ENCODE measurements at regions not wholly inside any gene's neighbourhood (a gene's known extent, or its start where the extent isn't known, plus 50 kb on each side); places are given as distances from the start of the nearest gene placed in this dataset.

DNA sequence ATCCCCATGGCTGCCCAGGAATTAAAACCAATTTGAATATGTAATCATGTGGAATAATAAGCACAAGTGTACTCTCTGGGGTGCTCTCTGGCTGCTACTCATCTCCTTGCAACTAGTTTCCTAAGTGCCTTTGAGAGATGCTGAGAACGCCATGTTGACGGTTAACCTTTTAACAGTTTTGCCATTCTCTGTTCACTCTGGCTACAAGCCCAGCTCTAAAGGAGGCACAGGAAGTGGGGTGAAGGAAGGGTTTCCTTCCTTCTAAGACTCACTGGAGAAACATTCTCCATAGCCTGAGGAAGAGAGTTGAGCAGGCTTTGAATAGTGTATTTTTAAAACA lies 122.0 kb upstream of the ZC3H12C start:
- Histone ChIP-seq H3K79me1 (ENCODE audit: low read length) (no peaks in the 10 kb centered on the region), H2BK5ac (ENCODE audit: low read length) (no peak overlapping the region), H2BK15ac (replicated peaks; ENCODE audit: low read depth) (no peak overlapping the region), H3K79me2 (ENCODE audit: control insufficient read depth, insufficient read depth, low read length) (no peaks in the 10 kb centered on the region), H3K27me3 (ENCODE audit: insufficient read depth, low read length, poor library complexity) (no peaks in the 10 kb centered on the region), H3K27ac (ENCODE audit: low read depth, low read length) (no peak overlapping the region), H2AK5ac (ENCODE audit: low read length) (no peak overlapping the region), H3K36me3 (ENCODE audit: control insufficient read depth, insufficient read depth, low read length) (no peaks in the 10 kb centered on the region), H3K9ac (ENCODE audit: low read length) (no peak overlapping the region), H3K4me3 (ENCODE audit: low read length) (no peak overlapping the region), H3K4ac (ENCODE audit: low read depth, low read length) (no peak overlapping the region), H3K4me1 (ENCODE audit: control insufficient read depth, low read depth, low read length) (no peaks in the 10 kb centered on the region), H4K8ac (ENCODE audit: low read depth, low read length) (no peak overlapping the region), H3K23ac (ENCODE audit: low read length) (no peak overlapping the region), H3K18ac (ENCODE audit: low read length) (no peak overlapping the region), H3K56ac (ENCODE audit: low read length) (no peak overlapping the region), H4K5ac (ENCODE audit: low read length) (no peak overlapping the region), H3K4me2 (ENCODE audit: low read length) (no peak overlapping the region), H2BK120ac (ENCODE audit: low read depth, low read length) (no peak overlapping the region)
- no peak for DNase-seq
- WGBS (ENCODE audit: extremely low coverage, insufficient coverage, low lambda C conversion rate): no CpG with 5 or more reads among the region's 2 CpGs

- H3K36me3 ChIP-seq (ENCODE audit: control insufficient read depth, insufficient read depth, low read length): no peaks in the 10 kb centered on the region
- no peak overlapping the region for H3K56ac ChIP-seq (ENCODE audit: low read length)
- no peak overlapping the region for H2BK120ac ChIP-seq (ENCODE audit: low read depth, low read length)
- no CpG with 5 or more reads among the region's 7 CpGs for WGBS (ENCODE audit: extremely low coverage, insufficient coverage, low lambda C conversion rate)
- H3K4me3 ChIP-seq (ENCODE audit: low read length): no peak overlapping the region
- H3K79me1 ChIP-seq (ENCODE audit: low read length): no peaks in the 10 kb centered on the region
- no peaks in the 10 kb centered on the region for H3K79me2 ChIP-seq (ENCODE audit: control insufficient read depth, insufficient read depth, low read length)
- DNase-seq: no peak
- no peak overlapping the region for H3K9ac ChIP-seq (ENCODE audit: low read length)
- H3K23ac ChIP-seq (ENCODE audit: low read length): no peak overlapping the region
- H3K4me1 ChIP-seq (ENCODE audit: control insufficient read depth, low read depth, low read length): no peaks in the 10 kb centered on the region
- no peak overlapping the region for H2BK15ac ChIP-seq (replicated peaks; ENCODE audit: low read depth)
- no peak overlapping the region for H3K4me2 ChIP-seq (ENCODE audit: low read length)
- no peak overlapping the region for H3K27ac ChIP-seq (ENCODE audit: low read depth, low read length)
- no peak overlapping the region for H4K8ac ChIP-seq (ENCODE audit: low read depth, low read length)
- H4K5ac ChIP-seq (ENCODE audit: low read length): no peak overlapping the region
- H3K4ac ChIP-seq (ENCODE audit: low read depth, low read length): no peak overlapping the region
- no peak overlapping the region for H2BK5ac ChIP-seq (ENCODE audit: low read length)
- no peaks in the 10 kb centered on the region for H3K27me3 ChIP-seq (ENCODE audit: insufficient read depth, low read length, poor library complexity)
- H2AK5ac ChIP-seq (ENCODE audit: low read length): no peak overlapping the region
- H3K18ac ChIP-seq (ENCODE audit: low read length): no peak overlapping the region
Observed at GRCh38 chr11:109972181-109972715, 120.9 kb upstream of the ZC3H12C start.

GRCh38 chr11:109972939-109973338 lies 120.3 kb upstream of the ZC3H12C start:
- H2BK5ac ChIP-seq (ENCODE audit: low read length): no peak overlapping the region
- H3K4me2 ChIP-seq (ENCODE audit: low read length): no peak overlapping the region
- no peak overlapping the region for H3K4ac ChIP-seq (ENCODE audit: low read depth, low read length)
- no peak overlapping the region for H4K8ac ChIP-seq (ENCODE audit: low read depth, low read length)
- H3K36me3 ChIP-seq (ENCODE audit: control insufficient read depth, insufficient read depth, low read length): no peaks in the 10 kb centered on the region
- H3K4me1 ChIP-seq (ENCODE audit: control insufficient read depth, low read depth, low read length): no peaks in the 10 kb centered on the region
- no peak overlapping the region for H3K56ac ChIP-seq (ENCODE audit: low read length)
- H3K18ac ChIP-seq (ENCODE audit: low read length): no peak overlapping the region
- no peak overlapping the region for H3K4me3 ChIP-seq (ENCODE audit: low read length)
- no peak overlapping the region for H2BK15ac ChIP-seq (replicated peaks; ENCODE audit: low read depth)
- no peaks in the 10 kb centered on the region for H3K79me1 ChIP-seq (ENCODE audit: low read length)
- H2BK120ac ChIP-seq (ENCODE audit: low read depth, low read length): no peak overlapping the region
- H4K5ac ChIP-seq (ENCODE audit: low read length): no peak overlapping the region
- H3K27me3 ChIP-seq (ENCODE audit: insufficient read depth, low read length, poor library complexity): no peaks in the 10 kb centered on the region
- no peak overlapping the region for H3K23ac ChIP-seq (ENCODE audit: low read length)
- no peak overlapping the region for H3K9ac ChIP-seq (ENCODE audit: low read length)
- no peak overlapping the region for H2AK5ac ChIP-seq (ENCODE audit: low read length)
- no peaks in the 10 kb centered on the region for H3K79me2 ChIP-seq (ENCODE audit: control insufficient read depth, insufficient read depth, low read length)
- H3K27ac ChIP-seq (ENCODE audit: low read depth, low read length): no peak overlapping the region
- no peak for DNase-seq

- no CpG with 5 or more reads among the region's 5 CpGs for WGBS (ENCODE audit: extremely low coverage, insufficient coverage, low lambda C conversion rate)
- no peak for DNase-seq
Observed at GRCh38 chr11:109973486-109973885, 119.7 kb upstream of the ZC3H12C start.

GRCh38 chr11:109974523-109974922 lies 118.7 kb upstream of the ZC3H12C start:
- Histone ChIP-seq H2BK15ac (replicated peaks; ENCODE audit: low read depth) (no peak overlapping the region), H3K79me1 (ENCODE audit: low read length) (no peaks in the 10 kb centered on the region), H3K4me2 (ENCODE audit: low read length) (no peak overlapping the region), H3K27me3 (ENCODE audit: insufficient read depth, low read length, poor library complexity) (no peaks in the 10 kb centered on the region), H2BK120ac (ENCODE audit: low read depth, low read length) (no peak overlapping the region), H4K8ac (ENCODE audit: low read depth, low read length) (no peak overlapping the region), H3K18ac (ENCODE audit: low read length) (no peak overlapping the region), H3K23ac (ENCODE audit: low read length) (no peak overlapping the region), H3K56ac (ENCODE audit: low read length) (no peak overlapping the region), H2BK5ac (ENCODE audit: low read length) (no peak overlapping the region), H3K27ac (ENCODE audit: low read depth, low read length) (no peak overlapping the region), H3K79me2 (ENCODE audit: control insufficient read depth, insufficient read depth, low read length) (no peaks in the 10 kb centered on the region), H3K4ac (ENCODE audit: low read depth, low read length) (no peak overlapping the region), H3K9ac (ENCODE audit: low read length) (no peak overlapping the region), H4K5ac (ENCODE audit: low read length) (no peak overlapping the region), H2AK5ac (ENCODE audit: low read length) (no peak overlapping the region), H3K4me3 (ENCODE audit: low read length) (no peak overlapping the region), H3K4me1 (ENCODE audit: control insufficient read depth, low read depth, low read length) (no peaks in the 10 kb centered on the region), H3K36me3 (ENCODE audit: control insufficient read depth, insufficient read depth, low read length) (no peaks in the 10 kb centered on the region)
- DNase-seq: no peak
- WGBS (ENCODE audit: extremely low coverage, insufficient coverage, low lambda C conversion rate): no CpG with 5 or more reads among the region's 3 CpGs

More at GRCh38 chr11:109973486-109973885, 119.7 kb upstream of the ZC3H12C start:
- H3K27ac ChIP-seq (ENCODE audit: low read depth, low read length): no peak overlapping the region
- H3K79me2 ChIP-seq (ENCODE audit: control insufficient read depth, insufficient read depth, low read length): no peaks in the 10 kb centered on the region
- no peak overlapping the region for H2BK5ac ChIP-seq (ENCODE audit: low read length)
- H3K23ac ChIP-seq (ENCODE audit: low read length): no peak overlapping the region
- no peaks in the 10 kb centered on the region for H3K79me1 ChIP-seq (ENCODE audit: low read length)
- H3K27me3 ChIP-seq (ENCODE audit: insufficient read depth, low read length, poor library complexity): no peaks in the 10 kb centered on the region
- no peak overlapping the region for H4K8ac ChIP-seq (ENCODE audit: low read depth, low read length)
- no peak overlapping the region for H3K18ac ChIP-seq (ENCODE audit: low read length)
- no peak overlapping the region for H2BK120ac ChIP-seq (ENCODE audit: low read depth, low read length)
- H2AK5ac ChIP-seq (ENCODE audit: low read length): no peak overlapping the region
- no peak overlapping the region for H3K56ac ChIP-seq (ENCODE audit: low read length)
- H3K4me1 ChIP-seq (ENCODE audit: control insufficient read depth, low read depth, low read length): no peaks in the 10 kb centered on the region
- no peak overlapping the region for H3K4me2 ChIP-seq (ENCODE audit: low read length)
- H3K9ac ChIP-seq (ENCODE audit: low read length): no peak overlapping the region
- H2BK15ac ChIP-seq (replicated peaks; ENCODE audit: low read depth): no peak overlapping the region
- H3K36me3 ChIP-seq (ENCODE audit: control insufficient read depth, insufficient read depth, low read length): no peaks in the 10 kb centered on the region
- H4K5ac ChIP-seq (ENCODE audit: low read length): no peak overlapping the region
- H3K4ac ChIP-seq (ENCODE audit: low read depth, low read length): no peak overlapping the region
- H3K4me3 ChIP-seq (ENCODE audit: low read length): no peak overlapping the region

DNA sequence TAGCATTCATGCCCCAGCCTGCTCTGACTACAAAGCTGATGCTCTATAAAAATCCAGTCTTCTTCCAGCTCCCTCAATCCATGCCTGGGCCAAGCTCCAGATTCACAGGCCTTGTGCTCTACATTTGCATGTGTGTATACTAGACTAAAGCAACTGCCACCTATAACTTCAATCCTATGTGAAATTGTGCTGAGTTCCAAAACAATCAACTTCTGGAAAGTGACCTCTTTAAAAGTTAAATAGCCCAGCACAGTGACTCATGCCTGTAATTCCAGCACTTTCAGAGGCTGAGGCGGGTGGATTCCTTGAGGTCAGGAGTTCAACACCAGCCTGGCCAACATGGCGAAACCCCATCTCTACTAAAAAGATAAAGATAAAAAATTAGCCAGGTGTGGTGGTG lies 114.3 kb upstream of the ZC3H12C start:
- DNase-seq: no peak
- Histone ChIP-seq H3K23ac (ENCODE audit: low read length) (no peak overlapping the region), H3K27ac (ENCODE audit: low read depth, low read length) (no peak overlapping the region), H3K18ac (ENCODE audit: low read length) (no peak overlapping the region), H3K79me2 (ENCODE audit: control insufficient read depth, insufficient read depth, low read length) (no peaks in the 10 kb centered on the region), H3K4me3 (ENCODE audit: low read length) (no peak overlapping the region), H2BK120ac (ENCODE audit: low read depth, low read length) (no peak overlapping the region), H3K36me3 (ENCODE audit: control insufficient read depth, insufficient read depth, low read length) (no peaks in the 10 kb centered on the region), H2BK15ac (replicated peaks; ENCODE audit: low read depth) (no peak overlapping the region), H3K56ac (ENCODE audit: low read length) (no peak overlapping the region), H3K79me1 (ENCODE audit: low read length) (no peaks in the 10 kb centered on the region), H2BK5ac (ENCODE audit: low read length) (no peak overlapping the region), H3K4ac (ENCODE audit: low read depth, low read length) (no peak overlapping the region), H4K8ac (ENCODE audit: low read depth, low read length) (no peak overlapping the region), H3K4me2 (ENCODE audit: low read length) (no peak overlapping the region), H2AK5ac (ENCODE audit: low read length) (no peak overlapping the region), H3K4me1 (ENCODE audit: control insufficient read depth, low read depth, low read length) (no peaks in the 10 kb centered on the region), H4K5ac (ENCODE audit: low read length) (no peak overlapping the region), H3K9ac (ENCODE audit: low read length) (no peak overlapping the region), H3K27me3 (ENCODE audit: insufficient read depth, low read length, poor library complexity) (no peaks in the 10 kb centered on the region)
- WGBS (ENCODE audit: extremely low coverage, insufficient coverage, low lambda C conversion rate): no CpG with 5 or more reads among the region's 2 CpGs

Data from mesendoderm (in vitro differentiated cells).